Activated CD4-positive, CD25-positive, alpha-beta regulatory T cell treated with anti-CD3 and anti-CD28 coated beads, Interleukin-2, amount 50 U/mL, for 24 hours (primary cell): ENCODE measurements at regions not wholly inside any gene's neighbourhood (a gene's known extent, or its start where the extent isn't known, plus 50 kb on each side); places are given as distances from the start of the nearest gene placed in this dataset.
A peak's percentile ranks its signal among the peaks of the same experiment; 100 is the strongest.

Source experiments
- ATAC-seq, 2 donors: fragments of 150-1000 bp; cut with Tn5 transposase; one replicate each; pipeline ENCODE4 v1.10.0; 2021; ENCODE audit warnings: mild to moderate bottlenecking in 1 of 2, moderate library complexity in 1 of 2

GRCh38 chr4:159445692-159446091, 342.8 kb downstream of the RAPGEF2 start:
- no peak for ATAC-seq

GRCh38 chr4:159446266-159446976, 343.5 kb downstream of the RAPGEF2 start:
- peak; percentile 32 to 62 for ATAC-seq

GRCh38 chr4:159447296-159447695, 344.4 kb downstream of the RAPGEF2 start:
- ATAC-seq: no peak

- no peak for ATAC-seq
Measured at GRCh38 chr4:159451006-159451405, 348.1 kb downstream of the RAPGEF2 start.

GRCh38 chr4:159455675-159456237, 352.9 kb downstream of the RAPGEF2 start:
- ATAC-seq: no peak

GRCh38 chr4:159460371-159460770, 357.5 kb downstream of the RAPGEF2 start:
- ATAC-seq: no peak

GRCh38 chr4:159463235-159463634, 360.4 kb downstream of the RAPGEF2 start:
- no peak for ATAC-seq

- ATAC-seq: no peak
Measured at GRCh38 chr4:159464302-159464701, 361.4 kb downstream of the RAPGEF2 start.

- ATAC-seq: no peak
Measured at GRCh38 chr4:159476886-159477285, 374.0 kb downstream of the RAPGEF2 start.

- no peak for ATAC-seq
Measured at GRCh38 chr4:159480826-159481225, 377.9 kb downstream of the RAPGEF2 start.

GRCh38 chr4:159481936-159482335, 379.1 kb downstream of the RAPGEF2 start:
- ATAC-seq: no peak

- ATAC-seq: no peak
Measured at GRCh38 chr4:159483110-159483781, 380.4 kb downstream of the RAPGEF2 start.

- ATAC-seq: no peak
Measured at GRCh38 chr4:159483782-159484741, 381.2 kb downstream of the RAPGEF2 start.

- no peak for ATAC-seq
Measured at GRCh38 chr4:159484864-159485263, 382.0 kb downstream of the RAPGEF2 start.

GRCh38 chr4:159487284-159487747, 384.4 kb downstream of the RAPGEF2 start:
- peak; percentile 27 to 54 for ATAC-seq

GRCh38 chr4:159489646-159490045, 386.8 kb downstream of the RAPGEF2 start:
- ATAC-seq: no peak

GRCh38 chr4:159495515-159496236, 392.8 kb downstream of the RAPGEF2 start:
- ATAC-seq: no peak

GRCh38 chr4:159496248-159496647, 393.4 kb downstream of the RAPGEF2 start:
- ATAC-seq: no peak

GRCh38 chr4:159497936-159498335, 395.1 kb downstream of the RAPGEF2 start:
- no peak for ATAC-seq

- no peak for ATAC-seq
Measured at GRCh38 chr4:159498446-159499115, 395.7 kb downstream of the RAPGEF2 start.

GRCh38 chr4:159500861-159501260, 398.0 kb downstream of the RAPGEF2 start:
- no peak for ATAC-seq
